ENCODE measurements at regions not wholly inside any gene's neighbourhood (a gene's known extent, or its start where the extent isn't known, plus 50 kb on each side); places are given as distances from the start of the nearest gene placed in this dataset.

- H3K36me3 ChIP-seq: no peaks in the 10 kb centered on the region
- TF ChIP-seq CTCF (IDR thresholded peaks at IDR 0.05) (no peak), POLR2A (IDR thresholded peaks at IDR 0.05) (no peak)
- intact Hi-C loops (cut with DNase I): no loop called here
- no peaks in the 10 kb centered on the region for H3K9me3 ChIP-seq
- H3K27me3 ChIP-seq: no peaks in the 10 kb centered on the region
- no peak overlapping the region for H3K4me3 ChIP-seq
- DNase-seq (no peak), ATAC-seq (no peak)
- no peak overlapping the region for H3K27ac ChIP-seq
- 88% methylated on average over 2 of the region's 2 CpGs for WGBS (ENCODE audit: insufficient coverage, low coverage, low lambda C conversion rate, missing lambda C conversion rate)
- no peaks in the 10 kb centered on the region for H3K4me1 ChIP-seq
These were observed 153.5 kb downstream of the ZNF608 start for GRCh38 chr5:124592891-124593290.

- H3K27me3 ChIP-seq: no peaks in the 10 kb centered on the region
- TF ChIP-seq POLR2A (IDR thresholded peaks at IDR 0.05): no peak
- TF ChIP-seq CTCF (IDR thresholded peaks at IDR 0.05): no peak
- no peaks in the 10 kb centered on the region for H3K4me1 ChIP-seq
- DNase-seq: no peak
- no peaks in the 10 kb centered on the region for H3K9me3 ChIP-seq
- intact Hi-C loops (cut with DNase I): no loop called here
- no peak overlapping the region for H3K4me3 ChIP-seq
- no peak overlapping the region for H3K27ac ChIP-seq
- WGBS (ENCODE audit: insufficient coverage, low coverage, low lambda C conversion rate, missing lambda C conversion rate): 97% methylated on average over 5 of the region's 5 CpGs
- no peak for ATAC-seq
- H3K36me3 ChIP-seq: no peaks in the 10 kb centered on the region
These were observed 154.9 kb downstream of the ZNF608 start for GRCh38 chr5:124591583-124591982.

- H3K27me3 ChIP-seq: no peaks in the 10 kb centered on the region
- H3K4me1 ChIP-seq: no peaks in the 10 kb centered on the region
- WGBS (ENCODE audit: insufficient coverage, low coverage, low lambda C conversion rate, missing lambda C conversion rate): 67% methylated on average over 1 of the region's 1 CpG
- no peaks in the 10 kb centered on the region for H3K9me3 ChIP-seq
- intact Hi-C loops (cut with DNase I): no loop called here
- TF ChIP-seq CTCF (IDR thresholded peaks at IDR 0.05) (no peak), POLR2A (IDR thresholded peaks at IDR 0.05) (no peak)
- ATAC-seq: no peak
- no peak for DNase-seq
- no peaks in the 10 kb centered on the region for H3K36me3 ChIP-seq
- no peak overlapping the region for H3K27ac ChIP-seq
- H3K4me3 ChIP-seq: no peak overlapping the region
These were observed 155.8 kb downstream of the ZNF608 start for GRCh38 chr5:124590686-124591085.

- Histone ChIP-seq H3K27me3 (no peaks in the 10 kb centered on the region), H3K4me3 (no peak overlapping the region), H3K36me3 (no peaks in the 10 kb centered on the region), H3K27ac (no peak overlapping the region), H3K4me1 (no peaks in the 10 kb centered on the region), H3K9me3 (no peaks in the 10 kb centered on the region)
- intact Hi-C loops (cut with DNase I): no loop called here
- ATAC-seq: no peak
- DNase-seq: no peak
- WGBS (ENCODE audit: insufficient coverage, low coverage, low lambda C conversion rate, missing lambda C conversion rate): 88% methylated on average over 4 of the region's 4 CpGs
- no peak for TF ChIP-seq POLR2A (IDR thresholded peaks at IDR 0.05)
- no peak for TF ChIP-seq CTCF (IDR thresholded peaks at IDR 0.05)
These were observed 159.2 kb downstream of the ZNF608 start for GRCh38 chr5:124587280-124587679.

All from right lobe of liver (tissue), 6 donors.